Ishikawa (cell line): ENCODE measurements at regions not wholly inside any gene's neighbourhood (a gene's known extent, or its start where the extent isn't known, plus 50 kb on each side); places are given as distances from the start of the nearest gene placed in this dataset.

Experiments used
- CEBPB ChIP-seq: IDR thresholded peaks from 2 replicates; pipeline ENCODE4 v1.6.1; 2012
- CREB1 ChIP-seq: IDR thresholded peaks from 2 replicates; pipeline ENCODE4 v1.6.1; 2012; ENCODE audit warnings: low read depth
- EGR1 ChIP-seq: IDR thresholded peaks from 2 replicates; pipeline ENCODE4 v1.6.1; 2012
- TAF1 ChIP-seq: IDR thresholded peaks from 2 replicates; pipeline ENCODE4 v1.6.1; 2012; ENCODE audit warnings: low read depth, mild to moderate bottlenecking
- TCF12 ChIP-seq: IDR thresholded peaks from 2 replicates; pipeline ENCODE4 v1.6.1; 2012; ENCODE audit warnings: low read depth
- TEAD4 ChIP-seq: IDR thresholded peaks from 2 replicates; pipeline ENCODE4 v1.6.1; 2012
- YY1 ChIP-seq: IDR thresholded peaks from 2 replicates; pipeline ENCODE4 v1.6.1; 2012; ENCODE audit warnings: low read depth
- TF ChIP-seq, protein P1 (sequence below): IDR thresholded peaks from 2 replicates; pipeline ENCODE4 v1.6.1; 2012; ENCODE audit warnings: low read depth, mild to moderate bottlenecking

DNA sequence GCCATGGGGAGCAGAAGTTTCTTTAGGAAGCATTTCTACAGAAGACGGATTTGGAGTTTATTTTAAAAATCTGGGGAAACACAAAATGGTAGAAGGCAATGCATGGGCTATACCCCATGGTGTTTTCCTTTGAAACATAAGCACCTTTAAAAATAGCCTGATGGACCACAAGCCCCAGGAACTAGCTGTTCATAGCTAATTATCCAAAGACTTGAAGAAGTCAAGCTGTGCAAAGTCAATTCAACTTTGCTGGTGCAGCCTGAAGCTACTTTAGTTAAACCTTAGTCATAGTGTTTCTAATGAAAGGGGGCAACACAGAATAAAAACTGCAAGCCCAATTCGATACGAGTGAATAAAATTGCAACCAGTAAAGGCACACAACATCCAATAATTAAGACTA is 732.5 kb downstream of the GALC start:
- TF ChIP-seq CEBPB (no peak), TAF1 (no peak), EGR1 (no peak), CREB1 (no peak), TEAD4 (no peak), YY1 (no peak), TCF12 (no peak)
- TF ChIP-seq, protein P1, sequence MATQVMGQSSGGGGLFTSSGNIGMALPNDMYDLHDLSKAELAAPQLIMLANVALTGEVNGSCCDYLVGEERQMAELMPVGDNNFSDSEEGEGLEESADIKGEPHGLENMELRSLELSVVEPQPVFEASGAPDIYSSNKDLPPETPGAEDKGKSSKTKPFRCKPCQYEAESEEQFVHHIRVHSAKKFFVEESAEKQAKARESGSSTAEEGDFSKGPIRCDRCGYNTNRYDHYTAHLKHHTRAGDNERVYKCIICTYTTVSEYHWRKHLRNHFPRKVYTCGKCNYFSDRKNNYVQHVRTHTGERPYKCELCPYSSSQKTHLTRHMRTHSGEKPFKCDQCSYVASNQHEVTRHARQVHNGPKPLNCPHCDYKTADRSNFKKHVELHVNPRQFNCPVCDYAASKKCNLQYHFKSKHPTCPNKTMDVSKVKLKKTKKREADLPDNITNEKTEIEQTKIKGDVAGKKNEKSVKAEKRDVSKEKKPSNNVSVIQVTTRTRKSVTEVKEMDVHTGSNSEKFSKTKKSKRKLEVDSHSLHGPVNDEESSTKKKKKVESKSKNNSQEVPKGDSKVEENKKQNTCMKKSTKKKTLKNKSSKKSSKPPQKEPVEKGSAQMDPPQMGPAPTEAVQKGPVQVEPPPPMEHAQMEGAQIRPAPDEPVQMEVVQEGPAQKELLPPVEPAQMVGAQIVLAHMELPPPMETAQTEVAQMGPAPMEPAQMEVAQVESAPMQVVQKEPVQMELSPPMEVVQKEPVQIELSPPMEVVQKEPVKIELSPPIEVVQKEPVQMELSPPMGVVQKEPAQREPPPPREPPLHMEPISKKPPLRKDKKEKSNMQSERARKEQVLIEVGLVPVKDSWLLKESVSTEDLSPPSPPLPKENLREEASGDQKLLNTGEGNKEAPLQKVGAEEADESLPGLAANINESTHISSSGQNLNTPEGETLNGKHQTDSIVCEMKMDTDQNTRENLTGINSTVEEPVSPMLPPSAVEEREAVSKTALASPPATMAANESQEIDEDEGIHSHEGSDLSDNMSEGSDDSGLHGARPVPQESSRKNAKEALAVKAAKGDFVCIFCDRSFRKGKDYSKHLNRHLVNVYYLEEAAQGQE, result no peak
